ENCODE measurements at regions not wholly inside any gene's neighbourhood (a gene's known extent, or its start where the extent isn't known, plus 50 kb on each side); places are given as distances from the start of the nearest gene placed in this dataset.

GRCh38 chr6:119552021-119552420 lies 202.5 kb upstream of the MAN1A1 start:
- POLR2A ChIA-PET (ENCODE audit: low non-redundant PET), result no interaction called here
- H3K4me1 ChIP-seq (ENCODE audit: insufficient read depth, low read length, poor library complexity, severe bottlenecking), result no peaks in the 10 kb centered on the region
- CTCF ChIA-PET, result no interaction called here
- intact Hi-C loops (cut with micrococcal nuclease; ENCODE audit: unreplicated experiment), result no loop called here
- DNase-seq (ENCODE audit: low spot score), result no peak
- no peaks in the 10 kb centered on the region for H3K27me3 ChIP-seq (replicated peaks; ENCODE audit: insufficient read depth, low read depth, low read length, poor library complexity)
- H3K27ac ChIP-seq (ENCODE audit: low read depth, low read length, poor library complexity, severe bottlenecking), result no peak overlapping the region
- H3K36me3 ChIP-seq (ENCODE audit: insufficient read depth, low read length, poor library complexity, severe bottlenecking), result no peaks in the 10 kb centered on the region
- no TSS peak for BruUV-seq (replicated peaks)
- no peak for TF ChIP-seq EZH2 (IDR thresholded peaks at IDR 0.05; ENCODE audit: borderline replicate concordance, low read depth, low read length, poor library complexity, severe bottlenecking)
- TF ChIP-seq, protein P1, sequence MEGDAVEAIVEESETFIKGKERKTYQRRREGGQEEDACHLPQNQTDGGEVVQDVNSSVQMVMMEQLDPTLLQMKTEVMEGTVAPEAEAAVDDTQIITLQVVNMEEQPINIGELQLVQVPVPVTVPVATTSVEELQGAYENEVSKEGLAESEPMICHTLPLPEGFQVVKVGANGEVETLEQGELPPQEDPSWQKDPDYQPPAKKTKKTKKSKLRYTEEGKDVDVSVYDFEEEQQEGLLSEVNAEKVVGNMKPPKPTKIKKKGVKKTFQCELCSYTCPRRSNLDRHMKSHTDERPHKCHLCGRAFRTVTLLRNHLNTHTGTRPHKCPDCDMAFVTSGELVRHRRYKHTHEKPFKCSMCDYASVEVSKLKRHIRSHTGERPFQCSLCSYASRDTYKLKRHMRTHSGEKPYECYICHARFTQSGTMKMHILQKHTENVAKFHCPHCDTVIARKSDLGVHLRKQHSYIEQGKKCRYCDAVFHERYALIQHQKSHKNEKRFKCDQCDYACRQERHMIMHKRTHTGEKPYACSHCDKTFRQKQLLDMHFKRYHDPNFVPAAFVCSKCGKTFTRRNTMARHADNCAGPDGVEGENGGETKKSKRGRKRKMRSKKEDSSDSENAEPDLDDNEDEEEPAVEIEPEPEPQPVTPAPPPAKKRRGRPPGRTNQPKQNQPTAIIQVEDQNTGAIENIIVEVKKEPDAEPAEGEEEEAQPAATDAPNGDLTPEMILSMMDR (conservative IDR thresholded peaks at IDR 0.05; ENCODE audit: low read depth, low read length), result no peak
- no peaks in the 10 kb centered on the region for H3K9me3 ChIP-seq (ENCODE audit: low read depth, low read length, poor library complexity, severe bottlenecking)
- H3K4me3 ChIP-seq (ENCODE audit: low read depth, low read length, poor library complexity, severe bottlenecking), result no peak overlapping the region

DNA sequence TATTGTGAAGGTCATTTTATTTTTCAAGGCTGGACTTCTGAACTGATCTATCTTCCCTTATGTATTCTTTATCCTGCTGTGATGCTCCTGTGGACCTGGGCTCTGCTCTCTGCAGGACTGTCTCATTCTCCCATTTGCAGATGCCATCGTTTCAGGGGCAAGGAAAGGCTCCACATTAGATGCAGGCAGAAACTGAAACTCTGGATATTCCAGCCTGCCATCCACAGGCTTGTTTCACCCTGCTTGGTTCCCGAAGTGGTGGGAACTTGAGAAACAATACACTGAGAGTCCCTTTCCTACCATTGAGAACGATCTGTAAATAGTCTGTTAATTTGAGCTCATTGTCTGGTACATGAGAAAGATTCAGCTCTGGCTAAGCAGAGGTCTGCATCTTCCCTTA lies 197.5 kb upstream of the MAN1A1 start:
- no TSS peak for BruUV-seq (replicated peaks)
- CTCF ChIA-PET, result no interaction called here
- Histone ChIP-seq H3K4me1 (ENCODE audit: insufficient read depth, low read length, poor library complexity, severe bottlenecking) (no peaks in the 10 kb centered on the region), H3K27me3 (replicated peaks; ENCODE audit: insufficient read depth, low read depth, low read length, poor library complexity) (peaks cover 5% of the 10 kb centered on the region), H3K4me3 (ENCODE audit: low read depth, low read length, poor library complexity, severe bottlenecking) (no peak overlapping the region), H3K9me3 (ENCODE audit: low read depth, low read length, poor library complexity, severe bottlenecking) (no peaks in the 10 kb centered on the region), H3K36me3 (ENCODE audit: insufficient read depth, low read length, poor library complexity, severe bottlenecking) (no peaks in the 10 kb centered on the region), H3K27ac (ENCODE audit: low read depth, low read length, poor library complexity, severe bottlenecking) (no peak overlapping the region)
- POLR2A ChIA-PET (ENCODE audit: low non-redundant PET), result no interaction called here
- intact Hi-C loops (cut with micrococcal nuclease; ENCODE audit: unreplicated experiment), result no loop called here
- TF ChIP-seq EZH2 (IDR thresholded peaks at IDR 0.05; ENCODE audit: borderline replicate concordance, low read depth, low read length, poor library complexity, severe bottlenecking), result no peak
- TF ChIP-seq, protein P1 (conservative IDR thresholded peaks at IDR 0.05; ENCODE audit: low read depth, low read length), result no peak
- no peak for DNase-seq (ENCODE audit: low spot score)

GRCh38 chr6:119545245-119545644 lies 195.7 kb upstream of the MAN1A1 start:
- DNase-seq (ENCODE audit: low spot score), result no peak
- no peaks in the 10 kb centered on the region for H3K9me3 ChIP-seq (ENCODE audit: low read depth, low read length, poor library complexity, severe bottlenecking)
- intact Hi-C loops (cut with micrococcal nuclease; ENCODE audit: unreplicated experiment), result no loop called here
- peaks cover 5% of the 10 kb centered on the region for H3K27me3 ChIP-seq (replicated peaks; ENCODE audit: insufficient read depth, low read depth, low read length, poor library complexity)
- H3K4me3 ChIP-seq (ENCODE audit: low read depth, low read length, poor library complexity, severe bottlenecking), result no peak overlapping the region
- H3K36me3 ChIP-seq (ENCODE audit: insufficient read depth, low read length, poor library complexity, severe bottlenecking), result no peaks in the 10 kb centered on the region
- no peaks in the 10 kb centered on the region for H3K4me1 ChIP-seq (ENCODE audit: insufficient read depth, low read length, poor library complexity, severe bottlenecking)
- POLR2A ChIA-PET (ENCODE audit: low non-redundant PET), result no interaction called here
- H3K27ac ChIP-seq (ENCODE audit: low read depth, low read length, poor library complexity, severe bottlenecking), result no peak overlapping the region
- CTCF ChIA-PET, result no interaction called here
- BruUV-seq (replicated peaks), result no TSS peak
- TF ChIP-seq EZH2 (IDR thresholded peaks at IDR 0.05; ENCODE audit: borderline replicate concordance, low read depth, low read length, poor library complexity, severe bottlenecking), result no peak
- TF ChIP-seq, protein P1 (conservative IDR thresholded peaks at IDR 0.05; ENCODE audit: low read depth, low read length), result no peak
